MM.1S (cell line): ENCODE measurements at regions not wholly inside any gene's neighbourhood (a gene's known extent, or its start where the extent isn't known, plus 50 kb on each side); places are given as distances from the start of the nearest gene placed in this dataset.

Experiments
- CTCF ChIP-seq: fragments of 300-600 bp; sonication (generic); IDR thresholded peaks from 2 replicates; pipeline ENCODE4 v1.5.1; 2016; ENCODE audit warnings: antibody characterized with exemption, low read length, mixed read lengths
- EZH2 ChIP-seq: fragments of 300-600 bp; sonication (generic); optimal IDR thresholded peaks from 2 replicates; pipeline ENCODE3; 2017; ENCODE audit warnings: low read depth, mild to moderate bottlenecking, antibody characterized with exemption, low read length, mixed read lengths

- no peak for TF ChIP-seq CTCF
- TF ChIP-seq EZH2 = no peak
Measured at GRCh38 chr6:118710616-118711015, 59.2 kb upstream of the CEP85L start.
